Caco-2 (cell line): ENCODE measurements at regions not wholly inside any gene's neighbourhood (a gene's known extent, or its start where the extent isn't known, plus 50 kb on each side); places are given as distances from the start of the nearest gene placed in this dataset.

Experiments
- BruUV-seq: library from RNA; stranded (reverse); fragments of 400-500 nt; replicated peaks from 2 replicates; lab custom pipeline; 2021; lab: Mats Ljungman, UMichigan
- CTCF ChIA-PET: fragments of 300-600 bp; sonication (Branson Sonifier 250); formaldehyde crosslinking; loops from one replicate; lab custom pipeline; 2022; ENCODE audit warnings: antibody characterized with exemption; lab: Charles Lee
- POLR2A ChIA-PET: fragments of 300-600 bp; sonication (Branson Sonifier 250); formaldehyde crosslinking; loops from one replicate; lab custom pipeline; 2022; ENCODE audit warnings: antibody characterized with exemption; lab: Charles Lee
- DNase-seq, 2 experiments: peaks; one replicate each; pipeline versions ENCODE4 v3.0.0 to v3.0.0-alpha.2; 2020 to 2022
- H3K27me3 ChIP-seq: replicated peaks from 2 replicates; pipeline ENCODE4 v1.6.0; 2011; ENCODE audit warnings: low read length; ENCODE audit not compliant: control insufficient read depth, insufficient read depth
- H3K36me3 ChIP-seq: 2 replicates; pipeline ENCODE4 v1.5.1; 2011; ENCODE audit warnings: low read length; ENCODE audit not compliant: control insufficient read depth, insufficient read depth
- H3K4me1 ChIP-seq: fragments of 250-450 bp; sonication (Bioruptor Pico); 2 replicates; pipeline ENCODE4 v1.5.1; 2020; ENCODE audit warnings: mild to moderate bottlenecking
- H3K4me3 ChIP-seq: 2 replicates; pipeline ENCODE4 v1.5.1; 2011; ENCODE audit warnings: low read depth, mild to moderate bottlenecking, control low read depth, low read length
- H3K9me3 ChIP-seq: fragments of 250-450 bp; sonication (Bioruptor Pico); 2 replicates; pipeline ENCODE4 v1.5.1; 2020; ENCODE audit warnings: mild to moderate bottlenecking, moderate library complexity
- H3K27ac Mint-ChIP-seq: one replicate; pipeline ENCODE4 v1.8.0; 2022; ENCODE audit warnings: mixed read lengths; ENCODE audit not compliant: unreplicated experiment
- H3K27me3 Mint-ChIP-seq: one replicate; pipeline ENCODE4 v1.8.0; 2022; ENCODE audit warnings: mixed read lengths; ENCODE audit not compliant: insufficient read depth, unreplicated experiment
- H3K36me3 Mint-ChIP-seq: one replicate; pipeline ENCODE4 v1.8.0; 2022; ENCODE audit warnings: mild to moderate bottlenecking, mixed read lengths; ENCODE audit not compliant: insufficient read depth, unreplicated experiment
- H3K4me1 Mint-ChIP-seq: one replicate; pipeline ENCODE4 v1.8.0; 2022; ENCODE audit warnings: low read depth, mixed read lengths; ENCODE audit not compliant: unreplicated experiment
- H3K4me3 Mint-ChIP-seq: one replicate; pipeline ENCODE4 v1.8.0; 2022; ENCODE audit warnings: mild to moderate bottlenecking, moderate library complexity, mixed read lengths; ENCODE audit not compliant: unreplicated experiment
- H3K9me3 Mint-ChIP-seq: one replicate; pipeline ENCODE4 v1.8.0; 2022; ENCODE audit warnings: mixed read lengths; ENCODE audit not compliant: unreplicated experiment
- CTCF ChIP-seq, 2 experiments: fragments of 200-600 bp in 1 of 2; IDR thresholded peaks; 1 replicate in 1 of 2; 2 replicates in 1 of 2; pipeline versions ENCODE4 v1.5.1 to v1.8.0; 2011 to 2022; ENCODE audit warnings: antibody characterized with exemption in 1 of 2, control low read depth in 1 of 2, inconsistent platforms in 1 of 2, low read depth in 1 of 2, low read length in 1 of 2, mild to moderate bottlenecking in 1 of 2, moderate library complexity in 1 of 2; ENCODE audit not compliant: insufficient read depth in 1 of 2, severe bottlenecking in 1 of 2, unreplicated experiment in 1 of 2
- intact Hi-C: fragments of 100-400 bp; cut with micrococcal nuclease; formaldehyde crosslinking; loops from one replicate; pipeline ENCODE4 v1.10.0; 2022; ENCODE audit not compliant: unreplicated experiment

- H3K9me3 Mint-ChIP-seq = no peaks in the 10 kb centered on the region
- H3K9me3 ChIP-seq = no peaks in the 10 kb centered on the region
- H3K4me3 Mint-ChIP-seq = no peak overlapping the region
- no TSS peak for BruUV-seq
- H3K4me1 Mint-ChIP-seq = no peaks in the 10 kb centered on the region
- no peaks in the 10 kb centered on the region for H3K4me1 ChIP-seq
- H3K27me3 ChIP-seq = no peaks in the 10 kb centered on the region
- H3K4me3 ChIP-seq = no peak overlapping the region
- no peaks in the 10 kb centered on the region for H3K36me3 Mint-ChIP-seq
- H3K27me3 Mint-ChIP-seq = peaks cover 2% of the 10 kb centered on the region
- TF ChIP-seq CTCF (IDR thresholded peaks at IDR 0.05; ENCODE audit: insufficient read depth in 1 of 2, low read depth in 1 of 2, low read length in 1 of 2, severe bottlenecking in 1 of 2, unreplicated experiment in 1 of 2) = no peak
- H3K36me3 ChIP-seq = no peaks in the 10 kb centered on the region
- ChIA-PET POLR2A (no interaction called here), CTCF (no interaction called here)
- no peak for DNase-seq
- H3K27ac Mint-ChIP-seq = no peak overlapping the region
- intact Hi-C loops = loop anchor here (10.0 kb wide), 1 partner anchor 367 kb away; no protein-coding TSS in a partner anchor
Observed at GRCh38 chr4:20318001-20318908, 66.5 kb downstream of the SLIT2 start.

- H3K4me3 Mint-ChIP-seq = no peak overlapping the region
- H3K9me3 Mint-ChIP-seq = no peaks in the 10 kb centered on the region
- no peaks in the 10 kb centered on the region for H3K4me1 ChIP-seq
- peaks cover 2% of the 10 kb centered on the region for H3K27me3 Mint-ChIP-seq
- intact Hi-C loops = loop anchor here (10.0 kb wide), 1 partner anchor 366 kb away; no protein-coding TSS in a partner anchor
- no peaks in the 10 kb centered on the region for H3K27me3 ChIP-seq
- no peak overlapping the region for H3K27ac Mint-ChIP-seq
- no peak for DNase-seq
- BruUV-seq = no TSS peak
- ChIA-PET CTCF (no interaction called here), POLR2A (no interaction called here)
- H3K36me3 ChIP-seq = no peaks in the 10 kb centered on the region
- no peaks in the 10 kb centered on the region for H3K4me1 Mint-ChIP-seq
- no peak for TF ChIP-seq CTCF (IDR thresholded peaks at IDR 0.05; ENCODE audit: insufficient read depth in 1 of 2, low read depth in 1 of 2, low read length in 1 of 2, severe bottlenecking in 1 of 2, unreplicated experiment in 1 of 2)
- H3K4me3 ChIP-seq = no peak overlapping the region
- no peaks in the 10 kb centered on the region for H3K9me3 ChIP-seq
- no peaks in the 10 kb centered on the region for H3K36me3 Mint-ChIP-seq
Observed at GRCh38 chr4:20318909-20319277, 67.2 kb downstream of the SLIT2 start.

- ChIA-PET CTCF (no interaction called here), POLR2A (no interaction called here)
- BruUV-seq = no TSS peak
- no peak overlapping the region for H3K27ac Mint-ChIP-seq
- DNase-seq = no peak
- Histone ChIP-seq H3K36me3 (no peaks in the 10 kb centered on the region), H3K9me3 (no peaks in the 10 kb centered on the region), H3K4me1 (no peaks in the 10 kb centered on the region), H3K27me3 (no peaks in the 10 kb centered on the region), H3K4me3 (no peak overlapping the region)
- no peaks in the 10 kb centered on the region for H3K36me3 Mint-ChIP-seq
- H3K4me3 Mint-ChIP-seq = no peak overlapping the region
- TF ChIP-seq CTCF (IDR thresholded peaks at IDR 0.05; ENCODE audit: insufficient read depth in 1 of 2, low read depth in 1 of 2, low read length in 1 of 2, severe bottlenecking in 1 of 2, unreplicated experiment in 1 of 2) = no peak
- intact Hi-C loops = loop anchor here (10.0 kb wide), 1 partner anchor 365 kb away; no protein-coding TSS in a partner anchor
- H3K9me3 Mint-ChIP-seq = no peaks in the 10 kb centered on the region
- H3K4me1 Mint-ChIP-seq = no peaks in the 10 kb centered on the region
- H3K27me3 Mint-ChIP-seq = peaks cover 2% of the 10 kb centered on the region
Observed at GRCh38 chr4:20319825-20320612, 68.3 kb downstream of the SLIT2 start.
